SK-N-SH (cell line): ENCODE measurements at regions not wholly inside any gene's neighbourhood (a gene's known extent, or its start where the extent isn't known, plus 50 kb on each side); places are given as distances from the start of the nearest gene placed in this dataset.

ENCODE experiments used
- CTCF ChIP-seq: fragments of 200-600 bp; sonication (generic); IDR thresholded peaks from 2 replicates; pipeline ENCODE4 v1.6.1; 2017; ENCODE audit warnings: antibody characterized with exemption, mild to moderate bottlenecking, moderate library complexity
- EP300 ChIP-seq, 2 experiments: IDR thresholded peaks; 2 replicates each; pipeline versions ENCODE4 v1.4.0 to v1.6.1; 2012; ENCODE audit warnings: borderline replicate concordance in 1 of 2, low read depth in 1 of 2, low read length in 1 of 2
- FOXJ3 ChIP-seq: sonication (generic); formaldehyde crosslinking; IDR thresholded peaks from 2 replicates; pipeline ENCODE4 v1.5.1; 2020; ENCODE audit warnings: mild to moderate bottlenecking, missing genetic modification reagents
- GABPA ChIP-seq: IDR thresholded peaks from 2 replicates; pipeline ENCODE4 v1.4.0; 2012; ENCODE audit warnings: low read depth, mild to moderate bottlenecking
- MAX ChIP-seq: IDR thresholded peaks from 2 replicates; pipeline ENCODE4 v1.4.0; 2012; ENCODE audit warnings: low read depth
- NRF1 ChIP-seq: IDR thresholded peaks from 2 replicates; pipeline ENCODE4 v1.6.1; 2012; ENCODE audit warnings: low read depth, mild to moderate bottlenecking, low read length
- POLR2AphosphoS5 ChIP-seq: IDR thresholded peaks from 2 replicates; pipeline ENCODE4 v1.6.1; 2012; ENCODE audit warnings: low read depth, low read length
- RAD21 ChIP-seq: IDR thresholded peaks from 2 replicates; pipeline ENCODE4 v1.6.1; 2012; ENCODE audit warnings: mild to moderate bottlenecking, low read length
- REST ChIP-seq: IDR thresholded peaks from 2 replicates; pipeline ENCODE4 v1.6.1; 2012; ENCODE audit warnings: mild to moderate bottlenecking, low read depth, low read length, moderate library complexity
- SMC3 ChIP-seq: IDR thresholded peaks from 2 replicates; pipeline ENCODE4 v1.6.1; 2012; ENCODE audit warnings: low read depth, low read length, improper control_type of control experiment
- USF1 ChIP-seq: IDR thresholded peaks from 2 replicates; pipeline ENCODE4 v1.4.0; 2012; ENCODE audit warnings: low read depth, borderline replicate concordance
- USF2 ChIP-seq: fragments of 150-350 bp; IDR thresholded peaks from 2 replicates; pipeline ENCODE4 v1.6.1; 2017; ENCODE audit warnings: antibody characterized with exemption, low read length, low read depth, borderline replicate concordance
- YY1 ChIP-seq: IDR thresholded peaks from 2 replicates; pipeline ENCODE4 v1.4.0; 2012; ENCODE audit warnings: low read depth, mild to moderate bottlenecking
- ZBTB33 ChIP-seq: IDR thresholded peaks from 2 replicates; pipeline ENCODE4 v1.4.0; 2012; ENCODE audit warnings: low read depth, borderline replicate concordance

GRCh38 chr9:134566196-134566847, 75.3 kb upstream of the COL5A1 start:
- TF ChIP-seq ZBTB33 (no peak), CTCF (no peak), POLR2AphosphoS5 (no peak), USF2 (no peak), YY1 (no peak), SMC3 (no peak), USF1 (no peak), NRF1 (no peak), FOXJ3 (CRISPR knock-in tag) (no peak), MAX (no peak), RAD21 (no peak), EP300 (IDR thresholded peaks at IDR 0.05; ENCODE audit: borderline replicate concordance in 1 of 2, low read depth in 1 of 2, low read length in 1 of 2) (no peak), GABPA (no peak), REST (no peak)
